Aorta (tissue), 5 donors: ENCODE measurements at regions not wholly inside any gene's neighbourhood (a gene's known extent, or its start where the extent isn't known, plus 50 kb on each side); places are given as distances from the start of the nearest gene placed in this dataset.

Source experiments
- ATAC-seq: fragments of 200-7000 bp; cut with Tn5 transposase; one replicate; pipeline ENCODE4 v1.9.1; 2022; ENCODE audit warnings: moderate library complexity; ENCODE audit not compliant: low FRiP score
- DNase-seq, 2 donors: peaks; one replicate each; pipeline ENCODE4 v3.0.0-alpha.2; 2020
- H3K27ac ChIP-seq, 2 donors: one replicate each; pipeline ENCODE4 v1.5.1; 2013; ENCODE audit warnings: low read length in 2 of 2, mild to moderate bottlenecking in 2 of 2, moderate library complexity in 2 of 2, control low read depth in 1 of 2, inconsistent platforms in 1 of 2, low read depth in 1 of 2
- H3K27me3 ChIP-seq, 2 donors: one replicate each; pipeline ENCODE4 v1.6.1; 2013; ENCODE audit warnings: control low read depth in 1 of 2, low read length in 1 of 2, mild to moderate bottlenecking in 1 of 2, moderate library complexity in 1 of 2; ENCODE audit not compliant: insufficient read depth in 2 of 2, control insufficient read depth in 1 of 2
- H3K36me3 ChIP-seq, 2 donors: one replicate each; pipeline ENCODE4 v1.6.1; 2013; ENCODE audit warnings: control low read depth in 1 of 2, low read length in 1 of 2, mild to moderate bottlenecking in 1 of 2; ENCODE audit not compliant: insufficient read depth in 2 of 2, control insufficient read depth in 1 of 2
- H3K4me1 ChIP-seq, 2 donors: one replicate each; pipeline ENCODE4 v1.6.1; 2013; ENCODE audit warnings: low read length in 2 of 2, control low read depth in 1 of 2, mild to moderate bottlenecking in 1 of 2, moderate library complexity in 1 of 2; ENCODE audit not compliant: insufficient read depth in 2 of 2, control insufficient read depth in 1 of 2
- H3K4me3 ChIP-seq, 2 donors: one replicate each; pipeline ENCODE4 v1.5.1; 2013; ENCODE audit warnings: low read length in 2 of 2, control low read depth in 1 of 2, mild to moderate bottlenecking in 1 of 2
- H3K9me3 ChIP-seq: one replicate; pipeline ENCODE4 v1.6.1; 2013; ENCODE audit warnings: mild to moderate bottlenecking, low read length; ENCODE audit not compliant: control insufficient read depth
- WGBS, 2 donors: extraction: QIAGEN DNeasy Blood & Tissue Kit; methylation state at CpG; one replicate each; pipeline ENCODE4 v1.1.7; 2013; 5-methylcytosine and 5-hydroxymethylcytosine counted together
- intact Hi-C, 2 donors: fragments of 100-400 bp; cut with DNase I; formaldehyde crosslinking; loops; one replicate each; pipeline versions ENCODE4 v1.14.2 to v1.15.0; 2022
- donor health status: healthy with polysubstance abuse.
- donor health status: Bipolar disorder and iron deficiency.
- donor health status: DM: no; HTN: no; CAD: no.
- donor health status: DM: no; HTN: no; CAD: no.
- donor health status: DM: yes; HTN: yes; CAD: no.

- H3K4me3 ChIP-seq = no peak overlapping the region
- H3K36me3 ChIP-seq = no peaks in the 10 kb centered on the region
- no peak for DNase-seq
- H3K4me1 ChIP-seq = peaks cover 0 to 4% of the 10 kb centered on the region in 2 donors
- no peak for ATAC-seq
- no peak overlapping the region for H3K27ac ChIP-seq
- H3K9me3 ChIP-seq = no peaks in the 10 kb centered on the region
- WGBS, 2 donors = 94% methylated on average over 38 of the region's 38 CpGs
- intact Hi-C loops = no loop called here
- H3K27me3 ChIP-seq = no peaks in the 10 kb centered on the region
Measured at GRCh38 chr16:85208643-85209520, 96.6 kb upstream of the CIBAR2 start.

GRCh38 chr16:85209526-85210121, 97.4 kb upstream of the CIBAR2 start:
- intact Hi-C loops = no loop called here
- Histone ChIP-seq H3K36me3 (no peaks in the 10 kb centered on the region), H3K27me3 (no peaks in the 10 kb centered on the region), H3K4me3 (no peak overlapping the region), H3K27ac (no peak overlapping the region), H3K4me1 (peaks cover 0 to 4% of the 10 kb centered on the region in 2 donors), H3K9me3 (no peaks in the 10 kb centered on the region)
- ATAC-seq = no peak
- WGBS, 2 donors = 66 to 73% methylated on average over 17 of the region's 17 CpGs
- DNase-seq = no peak

GRCh38 chr16:85210423-85211169, 98.3 kb upstream of the CIBAR2 start:
- intact Hi-C loops = no loop called here
- WGBS, 2 donors = 66 to 71% methylated on average over 8 of the region's 8 CpGs
- Histone ChIP-seq H3K27me3 (no peaks in the 10 kb centered on the region), H3K36me3 (no peaks in the 10 kb centered on the region), H3K4me1 (peaks cover 0 to 4% of the 10 kb centered on the region in 2 donors), H3K4me3 (no peak overlapping the region), H3K27ac (no peak overlapping the region), H3K9me3 (no peaks in the 10 kb centered on the region)
- ATAC-seq (no peak), DNase-seq (no peak)

GRCh38 chr16:85211271-85211801, 99.1 kb upstream of the CIBAR2 start:
- DNase-seq (peak in 1 of 2 donors; percentile 77), ATAC-seq (no peak)
- no peak overlapping the region for H3K4me3 ChIP-seq
- H3K4me1 ChIP-seq = peaks cover 0 to 1% of the 10 kb centered on the region in 2 donors
- H3K36me3 ChIP-seq = no peaks in the 10 kb centered on the region
- WGBS, 2 donors = 90 to 91% methylated on average over 15 to 17 of the region's 17 CpGs
- no peaks in the 10 kb centered on the region for H3K9me3 ChIP-seq
- intact Hi-C loops = no loop called here
- H3K27me3 ChIP-seq = no peaks in the 10 kb centered on the region
- no peak overlapping the region for H3K27ac ChIP-seq

- DNase-seq = no peak
- Histone ChIP-seq H3K27me3 (no peaks in the 10 kb centered on the region), H3K27ac (no peak overlapping the region), H3K9me3 (no peaks in the 10 kb centered on the region), H3K4me1 (no peaks in the 10 kb centered on the region), H3K36me3 (no peaks in the 10 kb centered on the region), H3K4me3 (no peak overlapping the region)
- 84 to 87% methylated on average over 28 of the region's 28 CpGs for WGBS, 2 donors
- intact Hi-C loops = no loop called here
- ATAC-seq = no peak
Measured at GRCh38 chr16:85213926-85214675, 101.8 kb upstream of the CIBAR2 start.

DNA sequence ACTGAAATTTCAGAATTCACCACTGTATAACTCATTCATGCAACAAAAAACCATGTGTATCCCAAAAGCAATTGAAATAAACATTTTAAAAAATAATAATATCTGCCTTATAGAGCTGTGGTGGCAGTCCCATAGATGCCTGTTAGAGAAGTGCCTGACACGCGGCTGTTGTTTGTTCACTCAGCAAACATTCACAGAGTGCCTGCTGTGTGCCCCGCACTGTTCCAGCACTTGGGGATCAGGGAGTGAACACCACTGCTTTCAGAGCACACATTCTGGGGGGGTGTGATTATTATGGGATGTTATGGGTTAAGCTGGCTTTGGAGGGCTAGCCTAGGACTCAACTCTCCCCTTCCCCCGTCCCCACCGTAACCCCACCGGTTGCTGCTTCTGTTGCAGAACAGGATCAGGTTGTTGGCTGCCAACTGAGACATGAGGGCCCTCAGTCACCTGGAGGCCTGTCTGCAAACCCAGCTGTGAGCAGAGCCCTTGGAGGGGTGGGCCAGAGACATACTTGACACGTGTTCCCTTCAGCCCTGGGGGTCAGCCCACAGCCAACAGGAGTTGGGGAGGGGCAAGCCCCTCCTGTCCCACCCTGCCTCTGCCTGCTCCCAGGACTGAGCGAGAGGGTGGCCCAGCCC, 103.3 kb upstream of the CIBAR2 start:
- Histone ChIP-seq H3K4me1 (no peaks in the 10 kb centered on the region), H3K36me3 (no peaks in the 10 kb centered on the region), H3K27ac (no peak overlapping the region), H3K4me3 (no peak overlapping the region), H3K9me3 (no peaks in the 10 kb centered on the region), H3K27me3 (no peaks in the 10 kb centered on the region)
- intact Hi-C loops = no loop called here
- DNase-seq (no peak), ATAC-seq (no peak)
- 84 to 93% methylated on average over 8 of the region's 8 CpGs for WGBS, 2 donors

- H3K27ac ChIP-seq = no peak overlapping the region
- H3K36me3 ChIP-seq = no peaks in the 10 kb centered on the region
- intact Hi-C loops = no loop called here
- DNase-seq (no peak), ATAC-seq (no peak)
- H3K4me1 ChIP-seq = no peaks in the 10 kb centered on the region
- WGBS, 2 donors = 96% methylated on average over 19 of the region's 19 CpGs
- no peaks in the 10 kb centered on the region for H3K27me3 ChIP-seq
- H3K9me3 ChIP-seq = no peaks in the 10 kb centered on the region
- H3K4me3 ChIP-seq = no peak overlapping the region
Measured at GRCh38 chr16:85216522-85217375, 104.5 kb upstream of the CIBAR2 start.
